HG03378 (cell line): ENCODE measurements at regions not wholly inside any gene's neighbourhood (a gene's known extent, or its start where the extent isn't known, plus 50 kb on each side); places are given as distances from the start of the nearest gene placed in this dataset.

ENCODE experiments used
- ATAC-seq: cut with Tn5 transposase; IDR thresholded peaks from one replicate; pipeline ENCODE4 v1.9.1; 2021; ENCODE audit warnings: mild to moderate bottlenecking, moderate library complexity; ENCODE audit not compliant: unreplicated experiment

- ATAC-seq = no peak
Observed at GRCh38 chr7:21214657-21215056, 213.2 kb upstream of the SP4 start.

GRCh38 chr7:21215307-21215706 lies 212.6 kb upstream of the SP4 start:
- ATAC-seq = no peak

GRCh38 chr7:21217365-21217764 lies 210.5 kb upstream of the SP4 start:
- no peak for ATAC-seq

- ATAC-seq = no peak
Observed at GRCh38 chr7:21218155-21218554, 209.7 kb upstream of the SP4 start.

GRCh38 chr7:21221130-21221529 lies 206.8 kb upstream of the SP4 start:
- ATAC-seq = no peak

- ATAC-seq = no peak
Observed at GRCh38 chr7:21238400-21239116, 189.3 kb upstream of the SP4 start.

GRCh38 chr7:21243265-21243664 lies 184.6 kb upstream of the SP4 start:
- no peak for ATAC-seq

- ATAC-seq = no peak
Observed at GRCh38 chr7:21251151-21251800, 176.6 kb upstream of the SP4 start.

GRCh38 chr7:21253740-21254687 lies 173.9 kb upstream of the SP4 start:
- peak; percentile 56 for ATAC-seq

GRCh38 chr7:21256310-21256877 lies 171.5 kb upstream of the SP4 start:
- ATAC-seq = no peak

- ATAC-seq = no peak
Observed at GRCh38 chr7:21260939-21261338, 166.9 kb upstream of the SP4 start.

- ATAC-seq = peak; percentile 92
Observed at GRCh38 chr7:21261627-21262594, 166.0 kb upstream of the SP4 start.

- no peak for ATAC-seq
Observed at GRCh38 chr7:21269021-21269420, 158.9 kb upstream of the SP4 start.

- no peak for ATAC-seq
Observed at GRCh38 chr7:21276471-21277035, 151.3 kb upstream of the SP4 start.

- ATAC-seq = no peak
Observed at GRCh38 chr7:21278944-21279343, 148.9 kb upstream of the SP4 start.

GRCh38 chr7:21281193-21281592 lies 146.7 kb upstream of the SP4 start:
- no peak for ATAC-seq

GRCh38 chr7:21293771-21294170 lies 134.1 kb upstream of the SP4 start:
- ATAC-seq = no peak

- ATAC-seq = no peak
Observed at GRCh38 chr7:21299766-21300165, 128.1 kb upstream of the SP4 start.

GRCh38 chr7:21300692-21301091 lies 127.2 kb upstream of the SP4 start:
- ATAC-seq = no peak
